ENCODE measurements at regions not wholly inside any gene's neighbourhood (a gene's known extent, or its start where the extent isn't known, plus 50 kb on each side); places are given as distances from the start of the nearest gene placed in this dataset.

- TF ChIP-seq ZNF280C (tag by site-specific recombination; IDR thresholded peaks at IDR 0.05), result no peak
- TF ChIP-seq ZNF311 (tag by site-specific recombination; IDR thresholded peaks at IDR 0.05; ENCODE audit: borderline replicate concordance), result no peak
- TF ChIP-seq ZNF426 (tag by site-specific recombination; IDR thresholded peaks at IDR 0.05), result no peak
- TF ChIP-seq, protein P1, sequence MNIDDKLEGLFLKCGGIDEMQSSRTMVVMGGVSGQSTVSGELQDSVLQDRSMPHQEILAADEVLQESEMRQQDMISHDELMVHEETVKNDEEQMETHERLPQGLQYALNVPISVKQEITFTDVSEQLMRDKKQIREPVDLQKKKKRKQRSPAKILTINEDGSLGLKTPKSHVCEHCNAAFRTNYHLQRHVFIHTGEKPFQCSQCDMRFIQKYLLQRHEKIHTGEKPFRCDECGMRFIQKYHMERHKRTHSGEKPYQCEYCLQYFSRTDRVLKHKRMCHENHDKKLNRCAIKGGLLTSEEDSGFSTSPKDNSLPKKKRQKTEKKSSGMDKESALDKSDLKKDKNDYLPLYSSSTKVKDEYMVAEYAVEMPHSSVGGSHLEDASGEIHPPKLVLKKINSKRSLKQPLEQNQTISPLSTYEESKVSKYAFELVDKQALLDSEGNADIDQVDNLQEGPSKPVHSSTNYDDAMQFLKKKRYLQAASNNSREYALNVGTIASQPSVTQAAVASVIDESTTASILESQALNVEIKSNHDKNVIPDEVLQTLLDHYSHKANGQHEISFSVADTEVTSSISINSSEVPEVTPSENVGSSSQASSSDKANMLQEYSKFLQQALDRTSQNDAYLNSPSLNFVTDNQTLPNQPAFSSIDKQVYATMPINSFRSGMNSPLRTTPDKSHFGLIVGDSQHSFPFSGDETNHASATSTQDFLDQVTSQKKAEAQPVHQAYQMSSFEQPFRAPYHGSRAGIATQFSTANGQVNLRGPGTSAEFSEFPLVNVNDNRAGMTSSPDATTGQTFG (tag by site-specific recombination; IDR thresholded peaks at IDR 0.05; ENCODE audit: borderline replicate concordance), result no peak
- TF ChIP-seq ZNF530 (tag by site-specific recombination; IDR thresholded peaks at IDR 0.05; ENCODE audit: low read depth), result no peak
- no peak for TF ChIP-seq OVOL3 (tag by site-specific recombination; IDR thresholded peaks at IDR 0.05)
These were observed 86.7 kb upstream of the DUSP5 start (continued) for GRCh38 chr10:110411047-110411410.

DNA sequence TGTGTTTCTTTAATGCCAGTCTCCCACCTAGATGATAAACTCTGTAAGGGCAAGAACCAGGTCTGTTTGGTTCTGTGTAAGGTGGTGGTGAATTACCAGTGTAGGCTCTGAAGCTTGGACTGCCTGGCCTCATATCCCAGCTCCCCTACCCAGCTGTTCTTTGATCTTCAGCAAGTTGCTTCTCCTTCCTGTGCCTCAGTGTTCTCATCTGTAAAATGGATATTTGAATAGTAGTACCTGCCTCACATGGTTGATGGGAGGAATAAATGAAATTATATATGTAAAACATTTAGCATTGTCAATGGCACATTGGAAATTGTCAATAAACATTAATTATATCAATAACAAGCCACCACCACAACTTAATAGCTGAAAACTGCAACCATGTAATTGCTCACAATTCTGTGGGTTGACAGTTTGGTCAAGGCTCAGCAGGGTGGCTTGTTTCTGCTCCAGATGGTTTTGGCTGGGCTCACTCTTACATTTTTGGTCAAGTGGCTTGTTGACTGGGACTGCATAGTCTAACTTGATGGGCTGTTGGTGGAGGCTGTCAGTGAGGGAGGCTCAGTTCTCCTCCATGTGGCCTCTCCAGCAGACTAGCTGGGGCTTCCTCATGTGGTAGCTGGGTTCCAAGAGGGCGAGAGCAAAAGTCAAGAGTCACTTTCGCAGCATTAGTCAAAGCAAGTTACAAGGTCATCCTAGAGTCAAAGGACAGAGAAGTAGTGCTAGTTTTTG lies 84.5 kb upstream of the DUSP5 start:
- ChIA-PET POLR2A (no interaction called here), CTCF (no interaction called here)
- Histone ChIP-seq H3K36me3 (ENCODE audit: control insufficient read depth in 2 of 2, insufficient read depth in 1 of 2, low read length in 2 of 2) (no peaks in the 10 kb centered on the region), H3K9me3 (ENCODE audit: control insufficient read depth, insufficient read depth, low read depth, low read length) (no peaks in the 10 kb centered on the region), H3K27ac (ENCODE audit: extremely low read depth, low read depth, low read length) (no peak overlapping the region), H3K4me1 (ENCODE audit: control insufficient read depth, insufficient read depth, low read length) (no peaks in the 10 kb centered on the region; the same call in 1 of the 2 replicates), H3K4me3 (ENCODE audit: low read depth, low read length) (no peak overlapping the region)
- no peak for TF ChIP-seq HOXA7 (CRISPR knock-in tag; IDR thresholded peaks at IDR 0.05; ENCODE audit: borderline replicate concordance)
- no peak for TF ChIP-seq ZNF26 (tag by site-specific recombination; IDR thresholded peaks at IDR 0.05)
- no peak for TF ChIP-seq ZNF645 (tag by site-specific recombination; IDR thresholded peaks at IDR 0.05)
- no peak for TF ChIP-seq ZFHX2 (tag by site-specific recombination; conservative IDR thresholded peaks at IDR 0.05)
- no peak for TF ChIP-seq ZFP37 (tag by site-specific recombination; IDR thresholded peaks at IDR 0.05)
- TF ChIP-seq ZNF571 (tag by site-specific recombination; IDR thresholded peaks at IDR 0.05), result no peak
- TF ChIP-seq KLF17 (tag by site-specific recombination; IDR thresholded peaks at IDR 0.05), result no peak
- no peak for TF ChIP-seq BCL11B (tag by site-specific recombination; IDR thresholded peaks at IDR 0.05; ENCODE audit: low read depth)
